ENCODE measurements at regions not wholly inside any gene's neighbourhood (a gene's known extent, or its start where the extent isn't known, plus 50 kb on each side); places are given as distances from the start of the nearest gene placed in this dataset.

DNA sequence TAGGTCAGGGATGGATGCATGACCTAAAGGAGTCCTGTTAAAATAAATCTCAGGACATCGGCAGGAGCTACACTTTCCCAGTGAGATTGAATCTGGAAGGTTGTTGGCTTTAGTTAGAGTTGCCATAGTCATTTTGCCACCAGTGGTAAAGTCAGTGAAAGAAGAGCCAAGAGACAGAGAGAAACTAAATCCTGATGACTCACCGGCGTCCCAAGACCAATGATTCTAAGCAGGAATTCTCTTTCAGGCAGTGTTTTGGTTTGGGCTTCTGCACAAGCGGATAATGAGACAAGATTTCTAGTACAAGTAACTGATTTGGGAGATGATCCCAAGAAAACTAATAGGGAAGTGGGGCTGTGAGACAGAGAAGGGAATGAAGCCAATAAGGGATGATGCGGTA is 88.8 kb upstream of the ETS2 start:
- peak in 1 of 2 experiments; percentile 4 for DNase-seq
- H3K27me3 ChIP-seq: 0 out of 2 replicates have a peak, but pooled peaks cover 9% of the 10 kb centered on the region
- H3K4me1 ChIP-seq: no peaks in the 10 kb centered on the region
- H3K9me3 ChIP-seq (replicated peaks): no peaks in the 10 kb centered on the region
- no peak overlapping the region for H3K27ac ChIP-seq
- no peaks in the 10 kb centered on the region for H3K36me3 ChIP-seq
- H3K4me3 ChIP-seq: no peak overlapping the region

DNA sequence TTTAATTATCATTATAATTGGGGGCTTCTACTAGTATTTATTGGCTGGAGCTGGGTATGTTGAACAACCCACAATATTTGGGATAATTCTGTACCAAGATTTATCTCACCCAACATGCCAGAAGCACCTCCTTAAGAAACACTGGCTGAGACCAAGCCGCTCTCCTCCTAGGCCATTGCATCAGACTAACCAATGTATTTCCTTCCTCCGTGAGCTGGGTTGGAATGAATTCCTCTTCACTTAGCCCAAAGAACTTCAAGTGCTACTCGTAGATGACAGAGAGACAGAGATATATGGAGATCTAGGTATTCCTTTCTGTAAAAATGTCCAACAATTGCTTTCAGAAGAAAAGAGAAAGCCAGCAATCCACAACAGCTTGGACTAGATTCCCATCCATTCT is 87.2 kb upstream of the ETS2 start:
- Histone ChIP-seq H3K36me3 (no peaks in the 10 kb centered on the region), H3K27me3 (0 out of 2 replicates have a peak, but pooled peaks cover 4% of the 10 kb centered on the region), H3K4me3 (no peak overlapping the region), H3K9me3 (replicated peaks) (no peaks in the 10 kb centered on the region), H3K4me1 (no peaks in the 10 kb centered on the region), H3K27ac (no peak overlapping the region)
- no peak for DNase-seq

DNA sequence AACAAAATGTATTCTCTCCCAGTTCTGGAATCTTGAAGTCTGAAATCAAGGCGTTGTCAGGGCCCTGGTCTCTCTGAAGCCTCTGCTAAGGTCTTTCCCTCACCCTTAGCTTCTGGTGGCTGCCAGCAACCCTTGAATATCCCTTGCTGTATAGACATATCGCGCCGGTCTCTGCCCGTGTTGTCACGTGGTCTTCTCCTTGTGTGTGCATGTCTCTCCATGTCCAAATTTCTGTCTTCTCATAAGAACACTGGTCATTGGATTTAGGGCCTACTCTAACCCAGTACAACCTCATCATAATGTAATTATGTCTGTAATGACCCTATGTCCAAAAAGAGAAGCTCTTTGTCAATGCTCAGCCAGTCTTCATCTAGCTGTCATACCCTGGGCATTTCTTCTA is 85.7 kb upstream of the ETS2 start:
- H3K4me1 ChIP-seq: no peaks in the 10 kb centered on the region
- H3K36me3 ChIP-seq: no peaks in the 10 kb centered on the region
- no peak overlapping the region for H3K27ac ChIP-seq
- no peak for DNase-seq
- no peaks in the 10 kb centered on the region for H3K9me3 ChIP-seq (replicated peaks)
- H3K4me3 ChIP-seq: no peak overlapping the region
- 0 out of 2 replicates have a peak, but pooled peaks cover 4% of the 10 kb centered on the region for H3K27me3 ChIP-seq

DNA sequence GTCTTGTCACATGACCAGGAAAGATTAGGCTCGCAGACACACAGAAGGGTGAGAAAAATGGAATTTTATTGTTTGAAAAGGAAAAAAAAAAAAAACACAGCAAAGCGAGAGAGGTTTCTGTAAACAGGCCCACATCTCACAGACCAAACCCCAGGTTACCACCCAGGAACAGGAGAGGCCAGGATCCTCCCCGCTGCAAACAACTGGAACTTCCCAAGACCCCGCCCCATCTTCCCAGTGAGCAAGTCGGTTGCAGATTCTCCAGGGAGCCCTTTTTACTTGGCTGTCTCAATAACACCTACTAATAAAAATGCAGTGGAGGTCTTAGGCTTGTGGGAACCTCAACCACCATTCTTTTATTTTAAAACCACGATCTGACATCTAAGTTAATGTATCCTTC is 84.7 kb upstream of the ETS2 start:
- Histone ChIP-seq H3K27ac (no peak overlapping the region), H3K9me3 (replicated peaks) (no peaks in the 10 kb centered on the region), H3K4me1 (no peaks in the 10 kb centered on the region), H3K4me3 (no peak overlapping the region), H3K27me3 (0 out of 2 replicates have a peak, but pooled peaks cover 4% of the 10 kb centered on the region), H3K36me3 (no peaks in the 10 kb centered on the region)
- no peak for DNase-seq

DNA sequence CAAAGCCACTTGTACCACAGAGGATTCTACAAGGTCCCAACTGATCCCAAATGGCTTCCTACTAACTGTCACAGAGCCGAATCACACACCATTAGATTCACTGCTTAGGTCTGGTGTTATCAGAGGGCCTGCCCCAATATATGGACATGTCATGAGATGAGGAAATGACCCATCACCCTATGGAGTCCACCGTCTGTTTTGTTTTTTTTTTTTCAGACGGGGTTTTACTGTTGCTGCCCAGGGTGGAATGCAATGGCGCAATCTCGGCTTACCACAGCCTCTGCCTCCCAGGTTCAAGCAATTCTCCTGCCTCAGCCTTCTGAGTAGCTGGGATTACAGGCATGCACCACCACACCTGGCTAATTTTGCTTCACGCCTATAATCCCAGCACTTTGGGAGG is 83.8 kb upstream of the ETS2 start:
- Histone ChIP-seq H3K4me3 (no peak overlapping the region), H3K27ac (no peak overlapping the region), H3K27me3 (0 out of 2 replicates have a peak, but pooled peaks cover 4% of the 10 kb centered on the region), H3K36me3 (no peaks in the 10 kb centered on the region), H3K4me1 (no peaks in the 10 kb centered on the region), H3K9me3 (replicated peaks) (no peaks in the 10 kb centered on the region)
- no peak for DNase-seq

DNA sequence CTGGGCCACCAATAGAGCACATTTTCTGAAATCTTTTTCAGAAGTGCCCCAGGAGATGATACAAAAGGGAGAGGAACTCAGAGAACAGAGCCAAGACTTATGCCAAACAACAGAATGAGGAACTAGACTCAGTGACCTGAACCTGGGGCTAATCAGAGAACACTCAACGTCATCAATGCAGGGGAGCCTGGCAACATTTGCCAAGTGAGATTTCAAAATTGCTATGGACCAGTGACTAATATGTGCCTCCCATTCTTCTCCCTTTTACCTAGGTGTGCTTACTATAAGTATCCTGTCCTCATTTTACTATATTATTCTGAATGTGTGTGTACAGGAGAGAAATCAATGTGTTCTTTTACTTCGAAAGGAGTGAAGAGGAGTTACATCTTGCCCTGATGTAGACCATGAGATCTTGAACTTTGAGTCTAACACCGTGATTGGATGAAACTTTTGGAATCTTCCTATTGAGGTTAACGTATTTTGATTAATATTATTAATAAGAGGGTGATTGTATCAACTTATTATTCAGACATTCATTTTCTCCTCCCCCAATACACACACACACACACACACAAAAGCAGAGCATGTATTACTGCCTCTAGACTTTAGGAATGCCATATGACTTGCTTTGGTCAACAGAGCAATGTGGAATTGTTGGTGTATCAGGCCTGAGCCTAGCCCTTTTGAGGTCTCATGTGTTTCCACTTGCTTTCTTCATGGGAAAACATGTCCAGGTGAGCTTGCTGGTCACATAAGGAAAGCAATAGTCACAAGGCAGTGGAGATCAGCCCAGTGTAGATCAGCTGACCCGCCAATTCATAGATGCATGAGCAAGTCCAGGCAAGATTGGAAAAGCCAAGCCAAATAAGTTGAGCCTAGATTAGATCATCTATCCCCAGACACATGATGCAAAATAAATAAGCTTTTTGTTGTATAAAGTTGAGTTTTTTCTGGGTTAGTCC is 80.3 kb upstream of the ETS2 start:
- H3K27ac ChIP-seq: no peak overlapping the region
- H3K36me3 ChIP-seq: no peaks in the 10 kb centered on the region
- H3K9me3 ChIP-seq (replicated peaks): no peaks in the 10 kb centered on the region
- H3K4me3 ChIP-seq: no peak overlapping the region
- H3K4me1 ChIP-seq: no peaks in the 10 kb centered on the region
- DNase-seq: no peak
- H3K27me3 ChIP-seq: 0 out of 2 replicates have a peak, but pooled peaks cover 4% of the 10 kb centered on the region

DNA sequence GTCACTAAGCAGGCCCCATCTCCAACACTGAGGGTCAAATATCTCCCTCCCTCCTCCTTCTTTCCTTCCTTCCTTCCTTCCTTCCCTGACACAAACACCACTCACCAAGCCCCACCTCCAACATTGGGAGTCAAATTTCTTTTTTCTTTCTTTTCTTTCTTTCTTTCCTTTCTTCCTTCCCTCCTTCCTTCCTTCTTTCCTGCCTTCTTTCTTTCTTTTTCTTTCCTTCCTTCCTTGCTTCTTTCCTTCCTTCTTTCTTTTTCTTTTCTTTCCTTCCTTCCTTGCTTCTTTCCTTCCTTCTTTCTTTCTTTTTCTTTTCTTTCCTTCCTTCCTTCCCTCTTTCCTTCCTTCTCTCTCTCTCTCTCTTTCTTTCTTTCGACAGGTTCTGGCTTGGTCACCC is 79.2 kb upstream of the ETS2 start:
- Histone ChIP-seq H3K27ac (no peak overlapping the region), H3K36me3 (no peaks in the 10 kb centered on the region), H3K4me3 (no peak overlapping the region), H3K27me3 (0 out of 2 replicates have a peak, but pooled peaks cover 2% of the 10 kb centered on the region), H3K9me3 (replicated peaks) (no peaks in the 10 kb centered on the region), H3K4me1 (no peaks in the 10 kb centered on the region)
- DNase-seq: no peak

DNA sequence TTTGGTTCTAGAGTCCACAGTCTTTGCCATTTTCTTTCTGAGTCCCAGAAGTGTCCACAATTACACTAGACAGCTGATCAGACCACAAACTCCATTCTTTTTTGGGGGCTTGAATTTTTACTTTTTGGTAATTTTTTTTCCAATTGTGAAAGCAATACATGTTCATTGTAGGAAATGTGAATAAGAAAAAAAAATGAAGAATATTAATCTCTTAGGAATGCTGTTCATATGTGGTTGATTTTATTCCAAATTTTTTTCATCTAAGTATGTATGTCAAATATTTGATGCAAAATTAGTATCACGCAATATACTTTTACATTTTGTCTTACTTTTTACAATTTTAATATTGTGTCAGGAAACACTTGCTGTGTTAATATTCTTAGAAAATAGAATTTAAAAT is 76.4 kb upstream of the ETS2 start:
- DNase-seq: no peak
- Histone ChIP-seq H3K36me3 (no peaks in the 10 kb centered on the region), H3K27me3 (no peaks in the 10 kb centered on the region), H3K4me3 (no peak overlapping the region), H3K4me1 (no peaks in the 10 kb centered on the region), H3K9me3 (replicated peaks) (no peaks in the 10 kb centered on the region), H3K27ac (no peak overlapping the region)

DNA sequence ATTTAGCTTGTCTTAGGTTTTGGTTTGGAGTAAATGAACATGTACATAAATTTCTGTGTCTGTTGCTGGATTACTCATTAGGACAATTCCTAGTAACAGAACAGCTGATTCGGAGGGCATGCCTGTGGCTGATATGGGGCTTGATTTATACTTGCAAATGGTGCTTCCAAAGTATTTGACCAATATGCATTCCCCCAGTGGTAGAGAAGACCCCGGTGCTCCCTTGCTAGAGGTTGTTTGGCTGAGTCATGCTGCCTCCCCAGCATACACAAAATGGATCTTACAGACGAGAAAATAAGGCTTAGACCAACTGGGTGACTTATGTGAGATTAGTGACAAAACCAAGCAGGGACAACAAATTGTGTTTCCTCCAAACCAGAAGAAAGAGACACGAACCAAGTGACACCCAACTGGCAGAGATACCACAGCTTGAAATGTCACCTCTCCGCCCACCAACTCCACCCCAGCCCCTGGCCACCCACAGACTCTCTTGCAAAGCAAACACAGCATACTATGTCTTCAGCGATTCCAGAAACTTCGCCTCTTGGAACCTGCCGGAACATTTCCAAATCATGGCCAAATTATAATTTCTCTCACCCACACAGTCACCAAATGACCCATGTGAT is 75.9 kb upstream of the ETS2 start:
- H3K27ac ChIP-seq: no peak overlapping the region
- no peak overlapping the region for H3K4me3 ChIP-seq
- H3K9me3 ChIP-seq (replicated peaks): no peaks in the 10 kb centered on the region
- H3K36me3 ChIP-seq: no peaks in the 10 kb centered on the region
- no peaks in the 10 kb centered on the region for H3K4me1 ChIP-seq
- H3K27me3 ChIP-seq: no peaks in the 10 kb centered on the region
- no peak for DNase-seq

DNA sequence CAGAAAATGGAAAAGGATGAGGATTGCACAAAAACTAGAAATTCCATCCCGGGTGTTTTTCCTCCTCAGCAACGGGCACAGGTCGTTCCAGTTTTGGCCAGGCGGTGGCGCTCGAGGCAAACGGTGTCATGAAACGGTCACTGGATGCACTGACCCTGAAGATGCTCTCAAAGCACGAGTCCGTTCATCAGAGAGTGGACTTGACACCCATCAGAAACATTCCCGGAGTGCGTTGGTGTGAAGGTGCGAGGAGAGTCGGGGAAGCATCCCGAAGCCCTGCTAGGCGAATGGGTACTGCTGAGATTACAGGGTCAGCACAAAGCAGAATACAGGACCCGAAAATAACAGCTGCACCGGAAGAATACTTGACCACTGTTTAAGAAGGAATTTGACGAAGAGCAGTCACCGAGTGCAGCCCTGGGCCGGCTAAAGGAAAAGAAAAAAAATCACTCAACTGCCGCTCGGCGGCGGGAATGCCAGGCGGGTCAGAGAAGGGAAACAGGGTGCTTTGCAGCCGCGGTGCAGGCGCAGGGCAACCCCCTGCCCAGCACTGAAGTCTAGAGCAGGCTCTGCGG is 71.7 kb upstream of the ETS2 start:
- peak overlapping the region; percentile 43 for H3K4me3 ChIP-seq
- H3K27me3 ChIP-seq: no peaks in the 10 kb centered on the region
- no peaks in the 10 kb centered on the region for H3K9me3 ChIP-seq (replicated peaks)
- no peaks in the 10 kb centered on the region for H3K36me3 ChIP-seq
- H3K4me1 ChIP-seq: no peaks in the 10 kb centered on the region
- H3K27ac ChIP-seq: 0 out of 2 replicates have a peak overlapping the region, but pooled peaks have one; percentile 4
- peak; percentile 79 to 89 for DNase-seq

DNA sequence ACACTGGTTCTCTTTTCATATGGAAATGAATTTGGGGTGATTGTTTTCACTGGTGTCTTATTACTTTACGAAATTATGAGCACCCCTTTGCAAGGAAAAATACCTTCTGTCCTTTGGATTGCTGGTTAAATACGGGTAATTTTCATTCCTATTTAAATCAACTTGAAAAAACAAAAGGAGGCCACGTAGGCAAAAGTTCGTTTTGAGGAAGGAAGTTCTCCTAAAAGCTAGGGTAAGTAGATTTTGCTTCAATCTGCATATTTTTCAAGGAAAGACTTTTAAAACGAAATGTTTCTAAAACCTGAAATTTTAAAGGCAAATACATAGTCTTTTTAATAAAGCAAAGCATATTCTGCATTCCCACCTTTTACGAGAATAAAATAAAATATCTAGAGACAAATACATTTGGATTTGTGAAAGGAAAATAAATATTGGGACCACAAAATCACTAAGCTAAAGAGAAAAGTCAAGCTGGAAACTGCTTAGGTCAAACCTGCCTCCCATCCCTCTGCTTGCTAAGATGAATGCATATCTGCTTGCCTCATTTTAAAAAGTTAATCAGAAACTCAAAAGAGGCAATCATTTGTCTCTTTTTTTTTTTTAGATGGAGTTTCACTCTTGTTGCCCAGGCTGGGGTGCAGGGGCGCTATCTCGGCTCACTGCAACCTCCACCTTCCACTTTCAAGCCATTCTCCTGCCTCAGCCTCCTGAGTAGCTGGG is 70.9 kb upstream of the ETS2 start:
- no peaks in the 10 kb centered on the region for H3K9me3 ChIP-seq (replicated peaks)
- H3K4me1 ChIP-seq: no peaks in the 10 kb centered on the region
- peak overlapping the region; percentile 43 for H3K4me3 ChIP-seq
- H3K27ac ChIP-seq: no peak overlapping the region
- H3K27me3 ChIP-seq: no peaks in the 10 kb centered on the region
- H3K36me3 ChIP-seq: no peaks in the 10 kb centered on the region
- no peak for DNase-seq

DNA sequence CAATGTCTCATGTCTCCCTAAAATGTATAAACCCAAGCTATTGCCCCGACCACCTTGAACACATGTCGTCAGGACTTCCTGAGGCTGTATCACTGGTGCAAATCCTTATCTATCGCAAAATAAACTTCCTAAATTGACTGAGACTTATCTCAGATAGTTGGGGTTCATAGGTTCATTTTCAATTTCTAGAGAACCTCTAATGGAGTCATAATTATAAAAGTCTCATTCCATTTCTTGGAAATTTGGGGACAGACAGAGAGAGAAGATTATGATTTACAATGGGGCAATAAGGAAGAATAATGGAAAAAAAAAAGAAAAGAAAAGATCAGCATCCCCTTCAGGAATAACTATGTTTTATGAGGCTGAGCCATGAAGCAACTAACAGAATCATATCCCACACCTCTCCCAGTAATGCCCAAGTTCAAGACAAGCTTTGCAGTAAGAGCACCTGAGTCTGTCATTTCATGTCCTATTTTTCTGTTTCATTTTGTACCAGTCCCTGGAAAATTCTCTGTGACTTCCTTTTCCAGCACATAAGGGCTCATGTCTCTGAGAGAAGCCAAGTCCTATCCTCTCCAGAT is 70.0 kb upstream of the ETS2 start:
- no peaks in the 10 kb centered on the region for H3K27me3 ChIP-seq
- H3K4me3 ChIP-seq: no peak overlapping the region
- DNase-seq: no peak
- H3K36me3 ChIP-seq: no peaks in the 10 kb centered on the region
- no peak overlapping the region for H3K27ac ChIP-seq
- H3K4me1 ChIP-seq: no peaks in the 10 kb centered on the region
- H3K9me3 ChIP-seq (replicated peaks): no peaks in the 10 kb centered on the region

DNA sequence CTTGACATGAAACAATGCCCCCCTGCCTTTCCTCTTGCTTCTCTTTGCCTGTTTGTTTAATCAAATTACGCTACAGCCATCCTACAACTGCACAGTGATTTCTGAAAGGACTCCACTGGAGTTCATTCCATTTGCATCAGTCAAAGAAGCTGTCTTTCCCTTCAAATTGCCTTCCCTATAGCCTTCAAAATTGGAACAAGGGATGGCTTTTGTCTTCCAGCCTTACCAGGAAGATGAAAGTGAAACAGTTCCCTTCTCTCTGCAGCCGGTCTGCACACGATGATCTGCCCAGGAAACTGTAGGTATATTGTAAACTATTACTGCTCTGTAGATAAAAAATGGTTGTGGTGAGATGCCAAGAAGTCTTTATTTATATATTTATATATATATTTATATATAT is 65.6 kb upstream of the ETS2 start:
- DNase-seq: no peak
- Histone ChIP-seq H3K4me3 (no peak overlapping the region), H3K27me3 (no peaks in the 10 kb centered on the region), H3K36me3 (no peaks in the 10 kb centered on the region), H3K9me3 (replicated peaks) (no peaks in the 10 kb centered on the region), H3K4me1 (no peaks in the 10 kb centered on the region), H3K27ac (no peak overlapping the region)

Measured in SJCRH30 (cell line).